Activated T-cell treated with anti-CD3 and anti-CD28 coated beads, Interleukin-2, amount 50 U/mL, for 48 hours (primary cell): ENCODE measurements at regions not wholly inside any gene's neighbourhood (a gene's known extent, or its start where the extent isn't known, plus 50 kb on each side); places are given as distances from the start of the nearest gene placed in this dataset.

Experiments used
- DNase-seq, 2 experiments: peaks; one replicate each; pipeline ENCODE4 v3.0.0-alpha.2; 2020

DNA sequence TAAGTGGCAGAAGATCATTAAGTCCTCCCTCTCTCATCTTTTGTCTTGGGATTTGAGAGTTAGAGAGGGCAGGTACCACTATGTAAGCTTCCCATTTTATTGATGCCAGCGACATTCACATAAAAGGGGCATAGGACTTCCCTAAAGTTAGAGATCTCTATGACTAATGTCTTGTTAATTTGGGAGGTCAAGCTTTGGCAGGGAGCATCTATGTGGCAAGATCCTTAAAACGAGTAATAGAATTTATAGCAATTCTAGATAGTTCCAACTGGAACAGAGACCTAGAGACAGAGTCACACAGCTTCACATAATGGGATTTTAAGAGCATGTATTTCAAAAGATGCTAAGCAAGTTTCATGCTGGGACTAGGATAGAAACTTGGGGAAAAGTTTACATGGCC, 308.0 kb downstream of the MAP2K6 start:
- no peak for DNase-seq

DNA sequence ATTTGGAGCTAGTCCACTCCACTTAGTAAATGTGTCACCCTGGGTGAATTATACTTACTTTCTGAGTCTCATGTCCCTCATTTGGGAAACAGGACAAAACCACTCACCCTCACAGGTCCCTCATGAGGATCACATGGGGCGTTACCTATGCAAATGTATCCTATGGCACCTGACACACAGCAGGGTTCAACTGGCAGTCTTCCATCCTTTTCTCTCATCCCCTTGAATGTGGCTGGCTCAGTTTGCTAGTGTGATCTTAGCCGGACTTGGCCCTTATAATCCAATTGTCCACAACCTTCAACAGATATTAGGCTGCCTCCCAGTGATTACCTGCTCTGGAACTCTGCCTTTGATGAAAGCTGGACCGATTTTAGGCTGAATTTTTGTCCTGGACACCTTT, 308.8 kb downstream of the MAP2K6 start:
- DNase-seq, result no peak

DNA sequence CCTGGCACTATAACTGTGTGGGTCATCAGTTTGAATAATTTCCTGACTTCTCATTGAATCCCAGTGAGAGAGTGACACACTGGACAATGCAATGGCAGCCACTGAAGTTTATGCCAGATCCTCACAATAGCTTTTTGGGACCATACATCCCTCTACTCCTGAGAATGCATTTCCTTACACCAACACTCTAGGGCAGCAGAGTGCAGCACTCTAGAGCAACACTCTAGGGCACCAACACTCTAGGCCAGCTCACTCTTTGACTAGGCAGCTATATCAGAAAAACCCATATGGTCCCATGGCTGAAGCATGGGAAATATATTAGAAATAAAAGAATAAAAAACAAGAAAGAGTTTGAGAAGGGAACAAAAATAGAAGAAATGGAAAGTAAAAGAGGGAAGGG, 309.2 kb downstream of the MAP2K6 start:
- DNase-seq, result no peak

DNA sequence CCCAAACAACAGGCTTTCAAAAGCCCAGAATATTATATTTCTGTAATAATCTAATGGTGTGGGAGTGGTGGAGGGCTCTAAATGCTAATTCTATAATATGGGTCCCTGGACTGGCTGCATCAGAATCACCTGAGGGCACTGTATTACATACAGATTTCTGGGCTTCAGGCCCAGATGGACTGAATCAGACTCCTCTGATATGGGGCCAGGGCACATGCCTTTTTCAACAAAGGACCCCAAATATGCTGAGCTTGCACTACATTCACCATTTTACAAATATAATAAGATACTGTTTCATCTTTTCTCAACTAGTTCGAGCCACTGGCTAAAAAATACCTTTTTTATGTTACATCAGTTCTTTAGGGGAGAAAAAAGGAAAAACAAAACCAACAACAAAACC, 309.7 kb downstream of the MAP2K6 start:
- no peak for DNase-seq

DNA sequence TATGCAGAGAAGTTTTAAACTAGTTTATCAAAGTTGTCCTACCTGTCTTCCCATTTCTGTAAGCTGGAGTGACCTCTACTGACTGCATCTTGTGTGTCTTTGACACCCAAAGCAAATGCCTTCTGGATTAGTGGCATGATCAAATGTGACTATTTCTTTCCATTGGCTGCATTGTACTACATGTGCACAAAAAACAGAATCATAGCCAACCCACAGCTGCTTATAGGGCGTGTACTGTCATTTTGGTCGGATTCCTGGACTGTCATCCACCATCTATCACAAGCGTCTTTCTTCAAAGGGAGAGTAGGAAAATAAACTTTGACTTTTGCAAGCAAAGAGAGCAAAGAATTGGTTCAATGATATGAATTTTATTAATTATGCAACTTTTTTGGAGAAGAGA, 310.6 kb downstream of the MAP2K6 start:
- no peak for DNase-seq

DNA sequence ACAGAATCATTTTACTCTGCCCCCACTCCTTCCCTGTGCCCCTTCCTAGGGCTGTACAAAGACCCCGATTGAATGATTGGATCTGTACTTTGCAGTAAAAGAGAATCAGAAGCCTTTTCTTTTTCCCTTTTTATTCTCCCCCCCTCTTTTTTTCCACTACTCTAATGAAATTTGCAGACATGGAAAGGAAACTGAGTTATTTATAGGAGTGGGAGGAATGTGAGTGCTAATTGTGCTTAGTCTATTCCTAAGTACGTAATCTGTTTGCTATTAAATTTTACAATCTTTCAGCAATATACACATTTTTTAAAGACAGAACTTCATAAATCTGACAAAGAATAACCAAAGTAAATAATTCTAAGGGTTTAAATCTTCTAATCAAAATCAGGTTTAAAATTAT, 314.3 kb downstream of the MAP2K6 start:
- DNase-seq, result no peak

DNA sequence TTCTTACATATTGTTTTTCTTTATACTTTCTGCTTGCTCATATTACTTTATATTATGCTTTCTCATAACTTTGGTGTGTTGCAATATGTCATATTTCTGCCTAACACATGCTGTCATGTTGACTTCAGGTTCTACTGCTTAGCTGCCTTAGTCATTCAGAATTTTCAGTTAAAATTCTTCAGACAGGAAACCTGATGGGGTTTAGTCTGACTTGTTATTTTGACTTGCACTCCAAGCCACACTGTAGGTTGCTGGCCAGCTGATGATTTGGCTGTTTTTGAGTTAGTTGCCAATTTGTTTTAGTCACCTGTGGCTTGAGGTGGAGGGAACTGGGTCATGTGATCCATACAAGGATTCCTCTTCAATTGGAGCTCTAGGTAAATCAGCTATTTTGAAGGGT, 315.4 kb downstream of the MAP2K6 start:
- DNase-seq, result no peak

DNA sequence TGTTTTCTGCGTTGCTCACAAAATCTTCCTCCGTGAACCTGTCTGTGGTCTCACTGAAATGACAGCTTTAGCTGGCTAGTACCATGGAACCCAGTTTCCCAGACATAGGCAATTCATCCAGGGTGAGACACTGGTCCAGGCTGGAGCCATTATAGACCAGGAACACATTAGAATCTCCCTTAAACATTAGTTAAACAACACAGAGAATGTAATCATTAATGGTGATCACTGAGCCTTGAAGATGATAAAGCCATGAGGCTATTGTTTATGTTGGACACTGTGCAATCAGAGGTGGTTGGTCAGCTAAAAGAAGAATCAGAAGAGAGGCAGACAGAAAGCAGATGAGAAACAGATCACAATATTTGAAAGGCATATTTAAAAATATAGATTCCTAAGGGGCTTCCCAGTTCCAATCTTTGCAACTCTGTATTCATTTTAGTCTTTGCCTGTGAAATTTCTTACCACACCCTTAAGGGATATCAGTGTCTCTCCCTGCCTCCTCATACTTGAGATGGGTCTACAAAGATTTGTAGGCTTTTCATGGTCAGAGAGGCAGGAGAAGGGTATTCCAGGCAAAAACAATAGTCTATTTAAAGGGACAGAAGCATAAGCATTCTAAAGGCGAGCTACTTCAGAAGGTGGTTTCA, 317.9 kb downstream of the MAP2K6 start:
- no peak for DNase-seq

DNA sequence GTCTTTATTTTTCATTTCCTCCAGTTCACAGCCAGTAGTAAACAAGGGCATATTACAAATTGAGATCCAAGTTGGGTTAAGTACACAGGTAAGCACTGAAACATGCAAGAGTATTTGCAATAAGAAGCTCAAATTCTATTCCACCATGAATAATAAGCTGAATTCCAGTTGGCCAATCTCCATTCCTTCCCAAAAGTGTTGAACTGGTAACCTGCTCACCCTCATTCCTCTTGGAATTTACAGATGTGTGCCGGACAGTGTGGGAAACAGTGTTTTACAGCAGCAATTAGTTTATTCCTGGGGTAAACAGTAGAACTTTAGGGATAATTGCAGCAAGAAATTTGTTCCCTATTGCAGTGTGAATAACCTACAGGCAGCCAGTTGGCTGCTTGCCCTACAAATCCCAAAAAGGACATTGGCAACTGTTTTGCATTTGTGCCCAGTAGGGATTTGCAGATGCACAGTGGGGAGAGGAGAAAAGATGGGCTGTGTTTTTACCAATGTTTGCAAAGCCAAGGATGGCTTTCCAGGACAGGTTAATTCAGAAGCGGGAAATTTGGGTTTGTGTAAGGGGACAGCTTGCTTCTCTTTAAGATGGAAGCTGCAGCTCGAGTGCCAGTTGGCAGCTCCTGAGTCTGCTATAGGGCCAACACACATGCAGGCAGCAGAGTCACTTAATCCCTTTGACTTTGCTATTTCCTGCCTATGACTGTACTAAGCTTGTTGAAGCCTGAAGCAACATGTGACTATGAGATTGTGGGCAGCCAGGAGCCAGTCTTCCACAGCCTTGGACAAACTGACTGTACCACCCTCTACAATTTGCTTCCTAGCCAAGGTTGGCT, 318.9 kb downstream of the MAP2K6 start:
- no peak for DNase-seq

DNA sequence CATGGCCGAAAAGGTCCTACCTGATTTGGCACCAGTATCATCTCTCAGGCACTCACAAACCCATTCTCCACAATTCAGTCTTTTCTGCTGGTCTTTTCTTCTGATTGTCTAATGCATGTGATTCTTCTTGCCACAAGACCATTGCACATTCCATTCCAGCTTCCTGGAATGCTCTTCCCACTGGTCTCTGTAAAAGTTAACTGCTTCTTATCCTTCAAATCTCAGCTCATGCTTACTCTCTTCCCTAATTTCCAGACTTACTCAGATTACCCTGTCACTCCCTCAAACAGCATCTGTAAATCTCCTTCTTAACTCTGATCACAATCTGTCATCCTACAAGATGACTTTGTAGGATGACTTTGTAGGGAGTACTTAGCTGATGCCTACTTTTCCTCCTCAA, 320.2 kb downstream of the MAP2K6 start:
- no peak for DNase-seq

DNA sequence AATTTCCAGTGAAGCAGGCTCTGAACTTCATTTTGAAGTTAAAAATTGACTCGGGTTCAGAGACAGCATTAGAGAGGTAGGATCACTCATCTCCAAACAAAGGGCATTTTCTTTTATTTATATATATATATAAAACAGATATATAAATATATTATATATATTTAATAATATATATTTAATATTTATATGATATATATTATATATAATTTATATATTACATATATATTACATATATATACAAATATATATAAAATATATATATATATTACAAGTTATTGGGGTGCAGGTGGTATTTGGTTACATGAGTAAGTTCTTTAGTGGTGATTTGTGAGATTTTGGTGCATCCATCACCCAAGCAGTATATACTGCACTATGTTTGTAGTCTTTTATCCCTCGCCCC, 320.8 kb downstream of the MAP2K6 start:
- DNase-seq, result no peak

DNA sequence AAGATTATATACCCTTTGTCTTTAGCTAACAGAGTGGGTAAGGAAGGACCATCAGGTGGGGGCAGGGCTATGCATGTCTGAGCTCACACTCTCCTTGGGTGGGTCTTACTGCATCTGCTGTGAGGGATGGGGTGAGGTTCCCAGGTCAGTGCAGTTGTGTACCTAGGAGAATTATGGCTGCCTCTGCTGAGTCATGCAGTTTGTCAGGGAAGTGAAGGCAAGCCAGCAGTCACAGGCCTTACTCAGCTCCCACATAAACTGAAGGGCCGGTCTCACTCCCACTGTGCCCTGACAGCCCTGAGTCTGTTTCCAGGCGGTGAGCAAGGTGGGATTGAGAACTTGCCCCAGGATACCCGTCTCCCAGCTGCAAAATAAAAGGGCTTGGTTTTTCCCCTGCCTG, 328.6 kb downstream of the MAP2K6 start:
- DNase-seq, result no peak

DNA sequence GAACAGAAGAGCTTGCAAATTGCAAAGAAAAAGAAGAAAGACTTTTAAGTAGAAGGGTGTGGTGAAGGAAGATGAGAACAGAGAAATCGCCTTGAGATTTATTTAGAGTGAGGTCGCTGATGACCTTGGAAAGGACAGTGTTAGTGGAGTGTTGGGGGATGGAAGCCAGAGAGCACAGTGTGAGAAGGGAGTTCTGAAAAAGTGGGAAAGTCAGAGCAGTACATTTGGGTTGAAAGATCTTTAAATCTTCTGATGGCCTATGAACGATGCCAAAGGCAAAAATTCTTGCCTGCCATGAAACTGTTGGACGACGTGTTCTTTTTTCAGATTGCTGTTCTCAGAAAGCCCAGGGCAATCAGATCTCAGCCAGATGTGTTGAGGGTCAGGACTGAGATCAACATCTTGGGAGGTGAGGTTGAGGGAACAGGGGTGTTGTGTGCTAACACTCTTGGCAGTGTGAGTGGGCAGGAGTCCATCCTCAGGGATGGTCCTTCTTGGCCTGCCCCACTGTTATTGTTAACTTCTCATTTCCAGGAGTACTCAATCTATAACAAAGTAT, 330.1 kb downstream of the MAP2K6 start:
- DNase-seq, result no peak

DNA sequence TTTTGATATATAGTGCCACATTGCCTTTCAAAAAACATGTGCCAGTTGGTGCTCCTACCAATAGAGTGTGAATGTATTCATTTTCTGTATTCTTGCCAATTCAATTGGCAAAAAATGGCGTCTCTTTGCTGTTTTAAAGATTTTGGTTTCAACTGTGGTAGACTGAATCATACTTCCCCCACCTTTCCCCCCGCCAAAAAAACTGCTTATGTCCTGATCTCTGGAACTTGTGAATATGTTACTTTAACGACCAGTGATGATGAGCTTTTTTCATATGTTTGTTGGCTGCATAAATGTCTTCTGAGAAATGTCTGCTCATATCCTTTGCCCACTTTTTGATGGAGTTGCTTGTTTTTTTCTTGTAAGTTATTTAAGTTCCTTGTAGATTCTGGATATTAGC, 325.1 kb upstream of the KCNJ16 start:
- no peak for DNase-seq

DNA sequence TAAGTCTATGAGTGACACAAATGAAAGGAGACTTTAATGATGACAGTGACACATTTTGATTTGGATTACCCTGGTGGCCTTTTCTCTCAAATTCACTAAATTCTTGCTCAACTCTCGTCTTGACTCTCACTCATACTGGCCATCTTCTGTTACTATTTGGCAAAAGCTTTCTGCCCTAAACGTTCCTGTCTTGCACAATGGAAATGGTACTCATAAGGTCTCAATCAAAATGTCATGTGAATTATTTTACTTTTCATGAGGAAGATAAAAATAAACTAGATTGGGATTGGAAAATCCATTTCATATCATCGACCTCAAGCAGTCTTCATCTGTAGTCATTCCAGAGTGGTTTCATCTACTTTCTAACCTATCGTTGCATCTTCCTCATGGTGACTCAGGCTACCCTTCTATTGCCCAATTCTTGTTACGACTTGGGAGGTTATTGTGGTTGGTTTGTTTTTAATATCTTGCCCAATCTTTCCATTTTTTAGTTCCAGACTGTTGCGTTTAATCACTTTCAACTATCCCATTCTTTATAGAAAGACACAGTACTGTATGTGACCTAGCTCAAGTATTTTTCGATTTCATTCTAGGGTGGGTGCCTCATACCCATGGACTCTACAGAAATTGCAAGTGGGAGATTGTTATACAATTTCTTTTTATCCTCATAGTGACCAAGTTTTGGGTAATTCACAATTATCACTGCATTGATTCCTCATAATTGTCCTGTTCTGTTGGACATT, 317.2 kb upstream of the KCNJ16 start:
- DNase-seq, result no peak

DNA sequence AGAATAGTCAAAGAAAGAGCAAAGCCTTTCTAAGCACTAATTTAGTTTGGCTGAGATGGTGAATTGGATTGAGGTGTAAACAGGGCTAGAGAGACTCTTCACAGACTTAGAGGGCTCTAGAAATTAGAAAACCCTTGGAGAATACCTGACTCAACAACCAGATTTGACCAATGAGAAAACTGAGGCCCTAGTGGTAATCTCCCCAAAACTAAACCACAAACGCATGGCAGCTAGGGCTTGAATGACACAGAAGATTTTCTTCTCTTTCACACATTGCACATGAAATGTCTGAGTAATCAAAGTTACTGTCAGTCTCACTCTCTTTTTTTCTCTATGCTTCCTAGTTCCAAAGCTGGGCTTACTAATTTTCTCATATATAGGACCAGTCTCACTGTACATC, 314.5 kb upstream of the KCNJ16 start:
- no peak for DNase-seq

DNA sequence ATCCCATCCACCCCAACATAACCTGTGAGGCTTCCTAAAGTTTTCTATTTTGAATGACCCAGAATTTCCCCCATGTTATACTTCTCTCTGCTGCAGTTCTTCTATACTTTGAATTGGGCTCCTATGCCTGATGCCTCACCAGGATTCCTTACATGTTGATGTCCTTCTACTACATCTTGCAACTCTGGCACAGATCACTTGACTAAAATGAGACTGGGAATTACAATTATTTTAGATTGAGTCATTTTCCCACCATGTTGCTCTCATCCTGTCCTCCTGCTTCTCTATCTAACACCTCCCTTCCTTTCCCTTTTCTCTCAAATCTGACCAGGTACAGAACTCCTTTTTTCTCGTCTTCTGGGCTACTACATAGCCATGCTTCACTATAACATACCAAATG, 314.0 kb upstream of the KCNJ16 start:
- DNase-seq, result no peak

DNA sequence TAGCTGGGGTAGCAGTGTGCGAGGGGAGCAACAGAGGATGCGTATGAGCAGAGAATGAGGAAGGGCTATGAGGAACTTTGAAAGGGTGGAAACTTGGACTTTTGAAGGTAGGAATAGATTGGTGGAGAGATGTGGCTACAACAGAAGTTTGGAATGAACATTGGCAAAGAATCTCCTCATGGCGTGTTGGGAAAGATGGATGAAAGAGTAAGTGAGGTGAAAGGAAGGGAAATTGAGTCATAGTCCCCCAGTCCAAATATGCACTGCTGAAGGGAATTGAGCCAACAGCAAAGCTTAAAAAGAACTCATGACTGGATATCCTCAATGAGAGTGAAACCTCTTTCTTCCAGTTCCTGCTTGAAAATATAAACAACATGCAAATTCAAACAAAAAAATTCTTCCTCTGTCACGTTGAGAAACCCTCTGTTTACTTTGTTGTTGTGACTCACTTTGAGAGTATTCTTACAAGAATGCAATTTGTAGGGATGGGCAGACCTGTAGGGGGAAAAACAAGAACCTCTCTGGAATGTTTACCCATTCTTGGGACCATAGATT, 313.2 kb upstream of the KCNJ16 start:
- no peak for DNase-seq

DNA sequence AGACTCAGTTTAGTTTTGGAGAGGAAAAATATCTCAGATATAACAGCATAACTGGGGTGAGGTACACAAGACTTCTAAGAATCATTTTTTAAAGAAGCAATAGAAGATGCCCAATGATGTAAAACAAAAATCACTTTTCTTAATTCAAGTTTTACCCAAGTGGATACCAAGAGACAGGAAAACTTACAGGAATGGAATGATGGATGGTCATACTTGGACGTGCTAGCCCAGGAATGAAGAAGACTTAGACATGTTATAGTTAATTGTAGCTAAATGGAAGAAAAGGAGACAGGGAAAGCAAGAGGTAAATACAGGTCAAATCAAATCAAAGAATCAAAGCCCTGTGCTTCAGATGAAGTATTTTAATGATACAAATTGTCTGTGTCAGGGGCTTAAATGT, 312.7 kb upstream of the KCNJ16 start:
- no peak for DNase-seq

DNA sequence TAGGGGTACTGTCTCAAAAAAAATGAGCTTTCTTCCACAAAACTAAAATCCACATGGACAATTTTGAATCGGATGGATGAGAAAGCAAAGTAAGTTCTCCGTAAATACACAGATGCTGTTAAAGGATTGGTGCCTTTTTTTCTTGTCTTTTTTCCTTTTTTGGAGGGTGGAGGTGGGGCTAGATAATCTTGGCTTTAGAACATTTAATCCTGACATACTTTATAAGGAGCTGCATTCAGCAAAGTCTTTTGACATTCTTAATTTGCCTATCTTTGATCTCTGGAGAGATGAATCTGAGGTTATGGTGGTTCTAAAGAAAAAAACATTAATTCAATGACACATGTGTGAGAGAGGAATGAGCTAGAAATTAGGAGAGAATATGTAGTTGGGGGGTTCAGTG, 312.3 kb upstream of the KCNJ16 start:
- no peak for DNase-seq

DNA sequence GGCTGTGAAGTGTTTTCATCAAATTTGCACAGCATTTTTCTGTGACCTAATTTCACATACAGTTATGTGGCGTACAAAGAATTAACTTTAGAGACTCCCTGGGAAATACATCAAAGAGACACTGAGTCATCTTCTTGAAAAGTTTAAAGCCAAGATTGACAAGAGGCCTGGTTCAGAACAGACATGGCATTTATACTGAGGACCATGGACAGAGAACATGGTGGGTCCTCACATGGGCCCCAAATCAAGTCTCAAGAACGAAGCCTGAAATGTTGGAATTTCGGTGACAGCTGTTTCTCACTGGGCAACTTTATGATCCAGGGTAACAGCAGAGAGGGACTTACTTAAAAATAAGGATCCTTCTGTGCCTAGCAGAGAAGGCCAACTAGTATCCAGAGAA, 311.5 kb upstream of the KCNJ16 start:
- DNase-seq, result no peak

DNA sequence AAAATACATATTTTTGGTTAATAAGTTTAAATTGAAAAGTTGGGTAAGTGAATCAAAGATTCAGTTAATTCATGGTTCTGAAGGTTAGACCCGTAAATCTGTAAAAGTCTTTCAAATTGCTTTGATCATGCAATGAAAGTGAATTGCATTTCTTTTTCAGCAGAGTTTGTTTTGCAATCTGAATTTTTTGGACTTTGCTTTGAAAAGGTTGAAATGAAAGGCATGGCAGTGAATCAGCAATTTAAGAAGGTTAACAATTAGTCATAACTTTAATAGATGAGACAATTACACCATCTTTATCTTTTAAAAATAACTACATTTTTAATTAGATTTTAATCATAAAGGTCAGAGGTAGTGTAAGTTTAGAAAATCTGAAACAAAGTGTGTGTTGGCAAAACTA, 310.9 kb upstream of the KCNJ16 start:
- no peak for DNase-seq

DNA sequence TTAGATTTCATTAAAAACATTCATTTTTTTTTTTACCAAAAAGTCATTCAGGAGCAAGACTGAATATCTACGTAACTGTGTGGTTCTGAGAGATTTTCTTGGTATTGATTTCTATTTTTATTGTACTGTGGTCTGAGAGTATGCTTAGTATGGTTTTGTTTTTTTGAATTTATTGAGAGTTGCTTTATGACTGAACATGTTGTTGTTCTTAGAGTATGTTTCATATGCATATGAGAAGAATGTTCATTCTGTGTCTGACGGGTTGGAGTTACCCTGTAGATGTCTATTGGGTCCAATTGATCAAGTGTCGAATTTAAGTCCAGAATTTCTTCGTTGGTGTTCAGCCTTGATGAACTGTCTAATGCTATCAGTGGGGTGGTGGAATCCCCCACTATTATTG, 306.0 kb upstream of the KCNJ16 start:
- DNase-seq, result no peak

DNA sequence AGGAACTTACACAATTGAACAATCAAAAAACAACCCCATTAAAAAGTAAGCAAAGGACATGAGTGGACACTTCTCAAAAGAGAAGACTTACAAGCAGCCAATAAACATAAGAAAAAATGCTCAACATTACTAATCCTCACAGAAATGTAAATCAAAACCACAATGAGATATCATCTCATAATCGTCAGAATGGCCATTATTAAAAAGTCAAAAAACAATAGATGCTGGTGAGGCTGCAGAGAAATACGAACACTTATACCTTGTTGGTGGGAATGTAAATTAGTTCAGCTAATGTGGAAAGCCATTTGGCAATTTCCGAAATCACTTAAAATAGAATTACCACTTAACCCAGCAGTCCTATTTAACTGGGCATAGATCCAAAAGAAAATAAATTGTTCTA, 301.9 kb upstream of the KCNJ16 start:
- DNase-seq, result no peak
